Neuronal stem cell (in vitro differentiated cells): ENCODE measurements at regions not wholly inside any gene's neighbourhood (a gene's known extent, or its start where the extent isn't known, plus 50 kb on each side); places are given as distances from the start of the nearest gene placed in this dataset.

Source experiments
- DNase-seq: peaks from one replicate; pipeline ENCODE4 v3.0.0-alpha.2; 2013; ENCODE audit warnings: low spot score
- H2AFZ ChIP-seq: one replicate; pipeline ENCODE4 v1.6.1; 2013; ENCODE audit warnings: mild to moderate bottlenecking, low read length, inconsistent platforms
- H2AK5ac ChIP-seq: 2 replicates; pipeline ENCODE4 v1.6.1; 2013; ENCODE audit warnings: low read depth, mild to moderate bottlenecking, inconsistent platforms, low read length, moderate library complexity, mixed read lengths
- H2BK120ac ChIP-seq: 2 replicates; pipeline ENCODE4 v1.6.1; 2013; ENCODE audit warnings: low read depth, mild to moderate bottlenecking, inconsistent platforms, low read length, moderate library complexity, mixed read lengths
- H2BK12ac ChIP-seq: one replicate; pipeline ENCODE4 v1.6.1; 2013; ENCODE audit warnings: low read length, inconsistent platforms
- H2BK15ac ChIP-seq: 2 replicates; pipeline ENCODE4 v1.6.1; 2013; ENCODE audit warnings: mild to moderate bottlenecking, low read length, inconsistent platforms, mixed read lengths
- H2BK5ac ChIP-seq: one replicate; pipeline ENCODE4 v1.6.1; 2013; ENCODE audit warnings: inconsistent platforms, mild to moderate bottlenecking, low read length, moderate library complexity
- H3K14ac ChIP-seq: one replicate; pipeline ENCODE4 v1.6.1; 2013; ENCODE audit warnings: low read length, inconsistent platforms
- H3K18ac ChIP-seq: 2 replicates; pipeline ENCODE4 v1.6.1; 2013; ENCODE audit warnings: low read length, inconsistent platforms
- H3K23ac ChIP-seq: 2 replicates; pipeline ENCODE4 v1.6.1; 2013; ENCODE audit warnings: low read depth, mild to moderate bottlenecking, mixed read lengths, low read length, inconsistent platforms; ENCODE audit not compliant: poor library complexity
- H3K27ac ChIP-seq: replicated peaks from 3 replicates; pipeline ENCODE4 v1.5.1; 2013; ENCODE audit warnings: low read length, inconsistent platforms
- H3K27me3 ChIP-seq, 3 experiments: 2 replicates each; pipeline ENCODE4 v1.6.1; 2013; ENCODE audit warnings: low read length in 3 of 3, mild to moderate bottlenecking in 2 of 3, inconsistent platforms in 1 of 3, low read depth in 1 of 3, mixed read lengths in 1 of 3, moderate library complexity in 1 of 3; ENCODE audit not compliant: control insufficient read depth in 3 of 3, insufficient read depth in 3 of 3
- H3K36me3 ChIP-seq, 2 donors: replicated peaks in 1 of 2; 2 replicates each; pipeline ENCODE4 v1.6.1; 2013; ENCODE audit warnings: low read length in 2 of 2; ENCODE audit not compliant: control insufficient read depth in 2 of 2, insufficient read depth in 2 of 2
- H3K4ac ChIP-seq: 2 replicates; pipeline ENCODE4 v1.6.1; 2013; ENCODE audit warnings: inconsistent platforms, mild to moderate bottlenecking, low read length, moderate library complexity
- H3K4me1 ChIP-seq, 2 donors: 1 replicate in 1 of 2; 2 replicates in 1 of 2; pipeline ENCODE4 v1.6.1; 2013; ENCODE audit warnings: low read length in 2 of 2, low read depth in 1 of 2; ENCODE audit not compliant: control insufficient read depth in 2 of 2, insufficient read depth in 1 of 2
- H3K4me2 ChIP-seq: one replicate; pipeline ENCODE4 v1.6.1; 2013; ENCODE audit warnings: mild to moderate bottlenecking, low read length, inconsistent platforms; ENCODE audit not compliant: insufficient read depth, poor library complexity, severe bottlenecking
- H3K4me3 ChIP-seq, 2 donors: 2 replicates each; pipeline ENCODE4 v1.5.1; 2013; ENCODE audit warnings: low read length in 2 of 2, mild to moderate bottlenecking in 2 of 2, inconsistent platforms in 1 of 2, moderate library complexity in 1 of 2
- H3K79me1 ChIP-seq: one replicate; pipeline ENCODE4 v1.6.1; 2013; ENCODE audit warnings: low read depth, mild to moderate bottlenecking, inconsistent platforms, low read length, moderate library complexity
- H3K9ac ChIP-seq: one replicate; pipeline ENCODE4 v1.6.1; 2013; ENCODE audit warnings: mild to moderate bottlenecking, low read depth, low read length, inconsistent platforms; ENCODE audit not compliant: poor library complexity
- H3K9me3 ChIP-seq, 2 donors: replicated peaks in 1 of 2; 2 replicates each; pipeline versions ENCODE3 to v1.6.1; 2013; ENCODE audit warnings: low read length in 2 of 2, mild to moderate bottlenecking in 2 of 2, inconsistent platforms in 1 of 2, low read depth in 1 of 2, mixed read lengths in 1 of 2, moderate library complexity in 1 of 2; ENCODE audit not compliant: control insufficient read depth in 2 of 2, insufficient read depth in 1 of 2
- H4K8ac ChIP-seq: one replicate; pipeline ENCODE4 v1.6.1; 2013; ENCODE audit warnings: low read depth, mild to moderate bottlenecking, inconsistent platforms, low read length, moderate library complexity
- H4K91ac ChIP-seq: one replicate; pipeline ENCODE4 v1.6.1; 2013; ENCODE audit warnings: low read length, low read depth, mild to moderate bottlenecking, inconsistent platforms; ENCODE audit not compliant: poor library complexity
- WGBS, 2 donors: extraction: QIAGEN DNeasy Blood & Tissue Kit; methylation state at CpG; one replicate each; pipeline ENCODE4 v1.1.7; 2013; ENCODE audit warnings: missing lambda C conversion rate in 2 of 2, mixed read lengths in 1 of 2; ENCODE audit not compliant: insufficient read length in 2 of 2, insufficient replicate concordance in 1 of 2; ENCODE audit errors: extremely low coverage in 2 of 2; 5-methylcytosine and 5-hydroxymethylcytosine counted together

- Histone ChIP-seq H3K27me3 (no peaks in the 10 kb centered on the region), H3K9me3 (no peaks in the 10 kb centered on the region), H3K79me1 (no peaks in the 10 kb centered on the region), H3K4me3 (no peak overlapping the region), H2BK120ac (no peak overlapping the region), H2BK15ac (no peak overlapping the region), H2BK12ac (no peak overlapping the region), H3K14ac (no peak overlapping the region), H2AK5ac (no peak overlapping the region), H3K9ac (no peak overlapping the region), H3K4ac (no peak overlapping the region), H3K4me1 (peaks cover 6% of the 10 kb centered on the region in 2 donors), H2AFZ (peak overlapping the region; percentile 59), H3K27ac (no peak overlapping the region), H3K23ac (no peak overlapping the region), H3K36me3 (no peaks in the 10 kb centered on the region), H3K4me2 (no peak overlapping the region), H3K18ac (no peak overlapping the region), H4K8ac (no peak overlapping the region), H4K91ac (no peak overlapping the region), H2BK5ac (no peak overlapping the region)
- DNase-seq: no peak
- WGBS, 2 donors: no CpG with 5 or more reads among the region's 2 CpGs
These were observed 1120.7 kb downstream of the FAT4 start for GRCh38 chr4:126435491-126435890.

GRCh38 chr4:126440297-126440696, 1125.5 kb downstream of the FAT4 start:
- Histone ChIP-seq H2BK5ac (no peak overlapping the region), H2BK15ac (no peak overlapping the region), H3K4ac (no peak overlapping the region), H3K27me3 (no peaks in the 10 kb centered on the region), H3K36me3 (no peaks in the 10 kb centered on the region), H3K9me3 (no peaks in the 10 kb centered on the region), H3K18ac (no peak overlapping the region), H2AK5ac (no peak overlapping the region), H2BK120ac (no peak overlapping the region), H3K9ac (no peak overlapping the region), H3K4me2 (no peak overlapping the region), H3K23ac (no peak overlapping the region), H2AFZ (peak overlapping the region; percentile 36), H3K4me3 (no peak overlapping the region), H2BK12ac (no peak overlapping the region), H3K14ac (no peak overlapping the region), H4K91ac (no peak overlapping the region), H3K4me1 (peaks cover 6 to 15% of the 10 kb centered on the region in 2 donors), H3K27ac (no peak overlapping the region), H3K79me1 (no peaks in the 10 kb centered on the region), H4K8ac (no peak overlapping the region)
- no CpG with 5 or more reads among the region's 3 CpGs for WGBS, 2 donors
- peak; percentile 49 for DNase-seq

GRCh38 chr4:126441173-126442035, 1126.6 kb downstream of the FAT4 start:
- no peak overlapping the region for H3K4ac ChIP-seq
- DNase-seq: no peak
- no peak overlapping the region for H3K23ac ChIP-seq
- no peak overlapping the region for H3K4me2 ChIP-seq
- no peak overlapping the region for H2BK12ac ChIP-seq
- no peaks in the 10 kb centered on the region for H3K9me3 ChIP-seq
- no peak overlapping the region for H3K4me3 ChIP-seq
- no CpG with 5 or more reads among the region's 4 CpGs for WGBS, 2 donors
- H3K36me3 ChIP-seq: no peaks in the 10 kb centered on the region
- H3K14ac ChIP-seq: no peak overlapping the region
- no peak overlapping the region for H3K18ac ChIP-seq
- H4K8ac ChIP-seq: no peak overlapping the region
- no peaks in the 10 kb centered on the region for H3K27me3 ChIP-seq
- H3K9ac ChIP-seq: no peak overlapping the region
- H2AK5ac ChIP-seq: no peak overlapping the region
- no peaks in the 10 kb centered on the region for H3K79me1 ChIP-seq
- H4K91ac ChIP-seq: no peak overlapping the region
- no peak overlapping the region for H2BK5ac ChIP-seq
- no peak overlapping the region for H3K27ac ChIP-seq
- peaks cover 6 to 15% of the 10 kb centered on the region in 2 donors for H3K4me1 ChIP-seq
- H2BK15ac ChIP-seq: no peak overlapping the region
- peak overlapping the region; percentile 13 for H2AFZ ChIP-seq
- no peak overlapping the region for H2BK120ac ChIP-seq

- Histone ChIP-seq H3K36me3 (no peaks in the 10 kb centered on the region), H2BK120ac (no peak overlapping the region)
These were observed 1130.8 kb downstream of the FAT4 start for GRCh38 chr4:126445596-126445995.

More at GRCh38 chr4:126445596-126445995, 1130.8 kb downstream of the FAT4 start:
- WGBS, 2 donors: no CpG with 5 or more reads among the region's 1 CpG
- Histone ChIP-seq H3K14ac (no peak overlapping the region), H3K9me3 (no peaks in the 10 kb centered on the region), H3K27me3 (no peaks in the 10 kb centered on the region), H3K4ac (no peak overlapping the region), H4K8ac (no peak overlapping the region), H3K23ac (no peak overlapping the region), H2AFZ (no peak overlapping the region), H3K4me2 (no peak overlapping the region), H3K79me1 (no peaks in the 10 kb centered on the region), H3K4me1 (peaks cover 2 to 14% of the 10 kb centered on the region in 2 donors), H2AK5ac (no peak overlapping the region), H3K4me3 (no peak overlapping the region), H3K27ac (no peak overlapping the region), H2BK5ac (no peak overlapping the region), H3K18ac (no peak overlapping the region), H2BK15ac (no peak overlapping the region), H2BK12ac (no peak overlapping the region), H3K9ac (no peak overlapping the region), H4K91ac (no peak overlapping the region)
- no peak for DNase-seq
